NCI-H1694 treated with DMSO at 0.1 percent for 48 hours (cell line): ENCODE measurements at regions not wholly inside any gene's neighbourhood (a gene's known extent, or its start where the extent isn't known, plus 50 kb on each side); places are given as distances from the start of the nearest gene placed in this dataset.
"Not testable (repeated sequence)": the region's sequence is repeated elsewhere in the genome, so short reads cannot be mapped to it uniquely, and the experiment has no call there.

Experiments used
- DNase-seq: peaks from one replicate; lab custom pipeline; 2025; lab: John Stamatoyannopoulos, UW

- no peak for DNase-seq
Observed at GRCh38 chr19:28359431-28360414, 853.2 kb downstream of the UQCRFS1 start.

GRCh38 chr19:28358633-28359032 is 854.3 kb downstream of the UQCRFS1 start:
- no peak for DNase-seq

GRCh38 chr19:28351761-28352160 is 861.2 kb downstream of the UQCRFS1 start:
- no peak for DNase-seq

- DNase-seq = not testable (repeated sequence)
Observed at GRCh38 chr19:28351321-28351720, 861.6 kb downstream of the UQCRFS1 start.

GRCh38 chr19:28350673-28351072 is 862.3 kb downstream of the UQCRFS1 start:
- DNase-seq = no peak

- DNase-seq = no peak
Observed at GRCh38 chr19:28350037-28350436, 862.9 kb downstream of the UQCRFS1 start.

- DNase-seq = no peak
Observed at GRCh38 chr19:28349604-28350003, 863.3 kb downstream of the UQCRFS1 start.

GRCh38 chr19:28345811-28346210 is 867.1 kb downstream of the UQCRFS1 start:
- no peak for DNase-seq

GRCh38 chr19:28341810-28342350 is 871.1 kb downstream of the UQCRFS1 start:
- DNase-seq = no peak

GRCh38 chr19:28334419-28334818 is 878.5 kb downstream of the UQCRFS1 start:
- no peak for DNase-seq

GRCh38 chr19:28333909-28334308 is 879.0 kb downstream of the UQCRFS1 start:
- no peak for DNase-seq

- DNase-seq = no peak
Observed at GRCh38 chr19:28332886-28333285, 880.1 kb downstream of the UQCRFS1 start.

- no peak for DNase-seq
Observed at GRCh38 chr19:28332351-28332750, 880.6 kb downstream of the UQCRFS1 start.

GRCh38 chr19:28331596-28331995 is 881.4 kb downstream of the UQCRFS1 start:
- DNase-seq = no peak

- no peak for DNase-seq
Observed at GRCh38 chr19:28330831-28331230, 882.1 kb downstream of the UQCRFS1 start.

- no peak for DNase-seq
Observed at GRCh38 chr19:28329429-28329828, 883.5 kb downstream of the UQCRFS1 start.

GRCh38 chr19:28327905-28328304 is 885.0 kb downstream of the UQCRFS1 start:
- DNase-seq = no peak

- no peak for DNase-seq
Observed at GRCh38 chr19:28326746-28327145, 886.2 kb downstream of the UQCRFS1 start.

- no peak for DNase-seq
Observed at GRCh38 chr19:28324275-28325060, 888.5 kb downstream of the UQCRFS1 start.

- DNase-seq = no peak
Observed at GRCh38 chr19:28322945-28323344, 890.0 kb downstream of the UQCRFS1 start.

- no peak for DNase-seq
Observed at GRCh38 chr19:28322491-28322890, 890.5 kb downstream of the UQCRFS1 start.

GRCh38 chr19:28319918-28320317 is 893.0 kb downstream of the UQCRFS1 start:
- no peak for DNase-seq

GRCh38 chr19:28319227-28319626 is 893.7 kb downstream of the UQCRFS1 start:
- no peak for DNase-seq
